ENCODE measurements at regions not wholly inside any gene's neighbourhood (a gene's known extent, or its start where the extent isn't known, plus 50 kb on each side); places are given as distances from the start of the nearest gene placed in this dataset.
A peak's percentile ranks its signal among the peaks of the same experiment; 100 is the strongest.

DNA sequence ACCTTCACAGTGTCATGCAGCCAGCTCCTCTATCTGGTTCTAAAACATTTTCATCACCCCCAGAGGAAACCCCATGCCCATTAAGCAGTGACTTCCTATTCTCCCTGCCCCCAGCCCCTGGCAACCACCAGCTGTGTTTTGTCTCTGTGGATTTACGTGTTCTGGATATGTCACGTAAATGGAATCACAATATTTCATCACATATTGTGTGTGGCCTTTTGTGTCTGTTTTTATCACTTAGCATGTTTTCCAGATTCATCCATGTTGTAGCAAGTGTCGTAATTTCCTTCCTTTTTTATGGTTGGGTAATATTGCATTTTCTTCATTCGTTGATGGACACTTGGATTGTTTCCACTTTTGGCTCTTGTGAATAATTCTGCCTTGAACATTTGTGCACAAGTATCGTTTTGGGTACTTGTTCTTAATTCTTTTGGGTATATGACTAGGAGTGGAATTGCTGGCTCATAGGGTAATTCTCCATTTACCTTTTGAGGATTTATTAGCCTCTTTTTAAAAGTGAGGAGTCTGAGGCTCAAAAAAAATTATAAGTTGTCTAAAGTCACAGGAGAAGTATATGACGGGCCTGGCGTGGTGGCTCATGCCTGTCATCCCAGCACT, 127.0 kb downstream of the MRPS6 start:
- H3K4me3 ChIP-seq (ENCODE audit: low read depth, low read length) = no peak overlapping the region
- TF ChIP-seq, protein P1, sequence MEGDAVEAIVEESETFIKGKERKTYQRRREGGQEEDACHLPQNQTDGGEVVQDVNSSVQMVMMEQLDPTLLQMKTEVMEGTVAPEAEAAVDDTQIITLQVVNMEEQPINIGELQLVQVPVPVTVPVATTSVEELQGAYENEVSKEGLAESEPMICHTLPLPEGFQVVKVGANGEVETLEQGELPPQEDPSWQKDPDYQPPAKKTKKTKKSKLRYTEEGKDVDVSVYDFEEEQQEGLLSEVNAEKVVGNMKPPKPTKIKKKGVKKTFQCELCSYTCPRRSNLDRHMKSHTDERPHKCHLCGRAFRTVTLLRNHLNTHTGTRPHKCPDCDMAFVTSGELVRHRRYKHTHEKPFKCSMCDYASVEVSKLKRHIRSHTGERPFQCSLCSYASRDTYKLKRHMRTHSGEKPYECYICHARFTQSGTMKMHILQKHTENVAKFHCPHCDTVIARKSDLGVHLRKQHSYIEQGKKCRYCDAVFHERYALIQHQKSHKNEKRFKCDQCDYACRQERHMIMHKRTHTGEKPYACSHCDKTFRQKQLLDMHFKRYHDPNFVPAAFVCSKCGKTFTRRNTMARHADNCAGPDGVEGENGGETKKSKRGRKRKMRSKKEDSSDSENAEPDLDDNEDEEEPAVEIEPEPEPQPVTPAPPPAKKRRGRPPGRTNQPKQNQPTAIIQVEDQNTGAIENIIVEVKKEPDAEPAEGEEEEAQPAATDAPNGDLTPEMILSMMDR (IDR thresholded peaks at IDR 0.05; ENCODE audit: borderline replicate concordance, insufficient read depth, low read depth, low read length) = no peak

DNA sequence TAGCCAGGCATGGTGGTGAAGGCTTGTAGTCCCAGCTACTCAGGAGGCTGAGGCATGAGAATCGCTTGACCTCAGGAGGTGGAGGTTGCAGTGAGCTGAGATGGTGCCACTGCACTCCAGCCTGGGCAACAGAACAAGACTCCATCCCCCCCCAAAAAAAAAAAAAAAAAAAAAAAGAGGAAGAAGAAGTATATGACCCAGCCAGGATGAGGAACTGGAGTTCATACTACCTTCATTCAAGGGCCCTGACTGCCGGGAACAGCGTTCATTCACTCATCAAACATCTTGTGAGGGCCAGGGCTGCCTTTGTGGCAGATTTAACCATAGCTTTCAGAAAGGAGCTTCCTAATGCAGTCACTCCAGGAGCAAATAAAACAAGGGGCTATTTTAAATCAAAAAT, 127.6 kb downstream of the MRPS6 start:
- no peak overlapping the region for H3K4me3 ChIP-seq (ENCODE audit: low read depth, low read length)
- TF ChIP-seq, protein P1 (IDR thresholded peaks at IDR 0.05; ENCODE audit: borderline replicate concordance, insufficient read depth, low read depth, low read length) = no peak

DNA sequence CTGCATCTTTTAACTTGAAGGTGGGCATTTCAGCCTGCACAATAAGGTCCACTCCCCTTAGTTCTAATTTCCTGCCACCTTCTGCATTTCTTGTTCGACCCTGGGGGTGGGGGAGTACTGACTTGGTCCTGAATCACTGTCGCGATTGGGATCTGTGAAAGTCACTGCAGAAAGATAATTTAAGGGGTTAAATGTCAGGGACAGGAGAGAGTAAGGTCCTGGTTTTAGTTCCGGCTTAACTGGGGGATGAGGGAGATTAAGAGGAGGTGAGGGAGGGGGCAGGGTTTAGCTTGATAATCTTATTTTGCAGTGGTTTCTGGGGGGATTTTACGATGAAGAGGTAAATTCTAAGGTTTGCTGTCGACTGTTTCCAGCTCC, 128.1 kb downstream of the MRPS6 start:
- peak overlapping the region; percentile 21 for H3K4me3 ChIP-seq (ENCODE audit: low read depth, low read length)
- TF ChIP-seq, protein P1 (IDR thresholded peaks at IDR 0.05; ENCODE audit: borderline replicate concordance, insufficient read depth, low read depth, low read length) = no peak

DNA sequence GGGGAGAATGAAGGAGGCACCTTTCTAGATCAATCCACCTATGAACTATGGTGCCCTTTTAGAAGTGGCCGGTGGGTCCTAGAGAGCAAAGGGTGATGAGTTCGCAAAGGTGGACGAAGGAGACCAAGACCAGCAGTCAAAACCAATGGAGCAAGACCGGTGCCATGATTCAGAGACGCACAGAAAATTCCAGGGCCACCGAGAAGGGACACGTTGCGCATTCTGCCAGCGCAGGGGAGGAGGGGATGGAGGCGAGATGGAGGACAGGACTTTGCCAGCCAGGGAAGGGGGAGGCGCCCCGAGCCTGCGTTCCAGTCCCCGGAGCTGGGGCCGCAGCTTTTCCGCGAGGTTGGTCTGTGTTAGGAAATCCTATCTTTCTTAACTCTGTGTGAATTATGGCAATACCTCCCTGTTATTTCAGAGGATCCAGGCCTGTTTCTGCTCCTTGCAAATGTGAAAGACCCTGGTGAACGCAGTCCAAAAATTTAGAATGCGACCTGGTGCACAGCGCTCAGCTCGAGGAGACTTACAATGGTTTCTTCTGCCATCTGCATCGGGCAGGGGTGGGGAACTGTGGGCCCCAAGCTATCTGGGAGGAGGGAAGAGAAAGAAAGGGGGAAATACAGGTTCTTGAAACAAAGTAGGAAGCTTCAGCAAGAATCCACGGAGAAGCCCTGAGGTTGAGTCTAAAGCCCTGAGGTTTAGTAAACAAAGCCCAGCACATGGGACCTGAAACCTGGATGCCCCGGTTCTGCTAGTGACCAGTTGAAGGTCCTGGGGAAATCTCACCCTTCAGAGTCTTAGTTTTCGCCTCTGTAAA, 129.4 kb downstream of the MRPS6 start:
- H3K4me3 ChIP-seq (ENCODE audit: low read depth, low read length) = no peak overlapping the region

DNA sequence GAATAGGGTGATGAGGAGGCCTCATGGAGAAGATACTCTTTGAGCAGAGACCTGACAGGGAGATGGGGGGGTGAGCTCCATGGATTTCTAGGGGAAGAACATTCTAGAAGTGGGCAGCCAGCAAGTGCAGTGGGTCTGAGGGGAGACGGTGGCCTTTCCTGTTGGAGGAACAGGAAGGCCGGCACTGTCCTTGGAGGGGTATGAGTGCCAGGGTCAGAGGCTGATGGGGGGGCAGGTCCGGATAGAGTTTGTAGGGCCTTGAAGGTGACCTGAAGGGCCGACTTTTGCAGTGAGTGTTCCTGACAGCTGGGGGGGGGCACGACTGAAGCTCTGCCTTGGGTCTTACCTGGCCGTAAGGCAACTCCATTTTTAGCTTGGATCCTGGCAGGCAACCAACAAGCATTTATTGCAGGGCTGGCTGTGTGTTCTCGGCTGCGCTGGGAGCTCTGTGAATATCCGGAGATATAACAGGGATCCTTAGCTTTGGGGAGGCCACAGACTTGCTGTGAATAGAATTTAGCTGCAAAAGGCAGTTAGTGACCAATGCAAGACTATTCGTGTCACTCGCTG, 130.6 kb downstream of the MRPS6 start:
- TF ChIP-seq, protein P1 (IDR thresholded peaks at IDR 0.05; ENCODE audit: borderline replicate concordance, insufficient read depth, low read depth, low read length) = no peak
- H3K4me3 ChIP-seq (ENCODE audit: low read depth, low read length) = no peak overlapping the region

More for the DNA sequence above, 129.4 kb downstream of the MRPS6 start:
- TF ChIP-seq, protein P1 (IDR thresholded peaks at IDR 0.05; ENCODE audit: borderline replicate concordance, insufficient read depth, low read depth, low read length) = no peak

DNA sequence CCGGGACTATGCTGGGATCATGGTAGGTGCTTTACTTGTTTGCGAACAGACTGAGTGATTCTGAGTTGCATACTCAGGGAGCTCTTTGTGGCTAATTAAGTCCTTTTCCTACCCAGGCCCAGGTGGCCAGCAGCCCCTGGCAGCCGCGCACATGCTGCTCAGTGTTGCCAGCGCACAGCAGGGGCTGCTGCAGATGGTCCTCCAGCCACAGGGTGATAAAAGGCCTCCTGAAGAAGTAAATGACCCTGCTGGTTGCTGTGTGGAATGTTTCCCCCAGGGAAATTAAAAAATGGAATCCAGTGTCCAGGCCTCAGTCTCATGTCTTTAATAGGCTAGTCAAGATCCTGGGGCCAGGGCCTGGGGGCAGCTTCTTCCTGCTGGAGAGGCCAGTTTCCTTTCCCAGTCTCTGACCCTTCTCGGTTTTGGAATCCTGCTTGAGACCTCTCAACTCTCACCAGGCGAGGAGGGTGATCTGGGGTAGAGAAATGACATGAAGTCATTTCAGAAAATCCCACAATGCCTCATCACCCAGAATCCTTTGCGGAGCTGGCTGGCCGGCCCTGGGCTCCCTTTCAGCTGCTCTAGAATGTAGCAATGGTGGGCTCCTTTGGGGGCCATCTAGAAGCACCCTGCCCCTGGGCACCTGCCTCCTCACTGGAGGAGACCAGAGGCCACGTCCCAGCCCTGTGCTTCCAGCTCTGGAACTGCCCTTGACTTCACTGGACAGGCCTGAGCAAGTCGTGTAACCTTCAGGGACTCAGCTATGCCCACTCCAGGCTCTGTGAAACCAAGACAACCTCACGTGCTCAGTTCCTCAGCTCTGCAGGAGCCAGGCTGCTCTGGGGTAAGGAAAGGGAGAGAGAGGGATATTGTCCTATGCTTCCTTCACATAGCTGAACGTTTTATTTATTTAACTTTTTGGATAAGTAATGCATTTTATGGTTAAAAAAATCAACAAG, 131.4 kb downstream of the MRPS6 start:
- no peak overlapping the region for H3K4me3 ChIP-seq (ENCODE audit: low read depth, low read length)
- TF ChIP-seq, protein P1 (IDR thresholded peaks at IDR 0.05; ENCODE audit: borderline replicate concordance, insufficient read depth, low read depth, low read length) = no peak

All from GM12875 (cell line).